IMR-90 (cell line): ENCODE measurements at regions not wholly inside any gene's neighbourhood (a gene's known extent, or its start where the extent isn't known, plus 50 kb on each side); places are given as distances from the start of the nearest gene placed in this dataset.

Source experiments
- ATAC-seq: fragments of 200-7000 bp; cut with Tn5 transposase; 2 replicates; pipeline ENCODE4 v1.9.1; 2020; ENCODE audit warnings: low read depth, mild to moderate bottlenecking, moderate library complexity
- BruUV-seq: library from RNA; stranded (reverse); fragments of 400-500 nt; replicated peaks from 2 replicates; lab custom pipeline; 2021; lab: Mats Ljungman, UMichigan
- CTCF ChIA-PET: fragments of 300-600 bp; formaldehyde crosslinking; extraction: SDS; loops from one replicate; lab custom pipeline; 2021; ENCODE audit warnings: antibody characterized with exemption; lab: Yijun Ruan, JAX
- POLR2A ChIA-PET: fragments of 300-600 bp; sonication (Branson Sonifier 250); formaldehyde crosslinking; loops from one replicate; lab custom pipeline; 2022; ENCODE audit warnings: antibody characterized with exemption; ENCODE audit not compliant: unreplicated experiment; lab: Charles Lee
- DNase-seq: peaks from one replicate; pipeline ENCODE4 v3.0.0; 2013
- H2AFZ ChIP-seq: replicated peaks from 2 replicates; pipeline ENCODE3; 2013; ENCODE audit warnings: low read length, mild to moderate bottlenecking; ENCODE audit not compliant: poor library complexity
- H2AK5ac ChIP-seq: 2 replicates; pipeline ENCODE4 v1.6.1; 2013; ENCODE audit warnings: low read depth, low read length, inconsistent platforms
- H2AK9ac ChIP-seq: replicated peaks from 2 replicates; pipeline ENCODE3; 2013; ENCODE audit warnings: mild to moderate bottlenecking, low read depth, low read length, moderate library complexity; ENCODE audit not compliant: poor library complexity
- H2BK120ac ChIP-seq: 2 replicates; pipeline ENCODE4 v1.6.1; 2013; ENCODE audit warnings: low read depth, low read length, inconsistent platforms
- H2BK15ac ChIP-seq: 3 replicates; pipeline ENCODE4 v1.6.1; 2013; ENCODE audit warnings: low read depth, low read length, inconsistent platforms
- H2BK20ac ChIP-seq: 2 replicates; pipeline ENCODE4 v1.6.1; 2013; ENCODE audit warnings: low read depth, mild to moderate bottlenecking, inconsistent platforms, low read length, moderate library complexity
- H2BK5ac ChIP-seq: 2 replicates; pipeline ENCODE4 v1.6.1; 2013; ENCODE audit warnings: mild to moderate bottlenecking, low read depth, low read length, inconsistent platforms; ENCODE audit not compliant: poor library complexity, severe bottlenecking
- H3K14ac ChIP-seq: replicated peaks from 2 replicates; pipeline ENCODE4 v1.6.1; 2013; ENCODE audit warnings: low read depth, low read length, inconsistent platforms
- H3K18ac ChIP-seq: 2 replicates; pipeline ENCODE4 v1.6.1; 2013; ENCODE audit warnings: low read depth, low read length, control low read depth
- H3K23ac ChIP-seq: 2 replicates; pipeline ENCODE4 v1.6.1; 2013; ENCODE audit warnings: low read depth, low read length, inconsistent platforms
- H3K27ac ChIP-seq: 2 replicates; pipeline ENCODE4 v1.5.1; 2013; ENCODE audit warnings: mild to moderate bottlenecking, control low read depth, low read length; ENCODE audit not compliant: insufficient read depth
- H3K27me3 ChIP-seq: 2 replicates; pipeline ENCODE4 v1.6.1; 2013; ENCODE audit warnings: low read length; ENCODE audit not compliant: control insufficient read depth, insufficient read depth
- H3K36me3 ChIP-seq: 2 replicates; pipeline ENCODE4 v1.6.1; 2013; ENCODE audit warnings: low read length, mixed read lengths; ENCODE audit not compliant: control insufficient read depth, insufficient read depth
- H3K4ac ChIP-seq: 2 replicates; pipeline ENCODE4 v1.6.1; 2013; ENCODE audit warnings: low read depth, low read length, inconsistent platforms
- H3K4me1 ChIP-seq: 2 replicates; pipeline ENCODE4 v1.6.1; 2013; ENCODE audit warnings: low read length, mixed read lengths; ENCODE audit not compliant: control insufficient read depth, insufficient read depth
- H3K4me2 ChIP-seq: 2 replicates; pipeline ENCODE4 v1.6.1; 2013; ENCODE audit warnings: low read depth, mild to moderate bottlenecking, control low read depth, low read length, moderate library complexity
- H3K4me3 ChIP-seq: 2 replicates; pipeline ENCODE4 v1.5.1; 2013; ENCODE audit warnings: low read depth, mild to moderate bottlenecking, control low read depth, low read length, moderate library complexity; ENCODE audit not compliant: insufficient read depth
- H3K56ac ChIP-seq: 2 replicates; pipeline ENCODE4 v1.6.1; 2013; ENCODE audit warnings: low read length, inconsistent platforms; ENCODE audit not compliant: insufficient read depth; ENCODE audit errors: extremely low read depth
- H3K79me1 ChIP-seq, 2 experiments: 2 replicates each; pipeline ENCODE4 v1.6.1; 2013; ENCODE audit warnings: low read length in 2 of 2, inconsistent platforms in 1 of 2, low read depth in 1 of 2
- H3K9ac ChIP-seq: 2 replicates; pipeline ENCODE4 v1.6.1; 2013; ENCODE audit warnings: low read depth, low read length, control low read depth
- H3K9me1 ChIP-seq: 2 replicates; pipeline ENCODE4 v1.6.1; 2013; ENCODE audit warnings: low read length, inconsistent platforms; ENCODE audit not compliant: insufficient read depth
- H3K9me3 ChIP-seq: 2 replicates; pipeline ENCODE4 v1.6.1; 2013; ENCODE audit warnings: low read length; ENCODE audit not compliant: control insufficient read depth, insufficient read depth
- H4K20me1 ChIP-seq: 2 replicates; pipeline ENCODE4 v1.6.1; 2013; ENCODE audit warnings: low read length, inconsistent platforms; ENCODE audit not compliant: insufficient read depth
- H4K5ac ChIP-seq: 2 replicates; pipeline ENCODE4 v1.6.1; 2013; ENCODE audit warnings: mild to moderate bottlenecking, low read depth, low read length, control low read depth
- H4K8ac ChIP-seq, 2 experiments: 2 replicates each; pipeline ENCODE4 v1.6.1; 2013; ENCODE audit warnings: low read depth in 2 of 2, low read length in 2 of 2, control low read depth in 1 of 2, inconsistent platforms in 1 of 2
- H4K91ac ChIP-seq: 2 replicates; pipeline ENCODE4 v1.6.1; 2013; ENCODE audit warnings: low read depth, low read length, inconsistent platforms; ENCODE audit not compliant: insufficient read depth
- BHLHE40 ChIP-seq: fragments of 150-350 bp; IDR thresholded peaks from 2 replicates; pipeline ENCODE4 v1.6.1; 2016; ENCODE audit warnings: mild to moderate bottlenecking, low read depth, low read length
- CEBPB ChIP-seq: IDR thresholded peaks from 2 replicates; pipeline ENCODE4 v1.6.1; 2012; ENCODE audit warnings: low read depth, low read length, improper control_type of control experiment
- CHD1 ChIP-seq: IDR thresholded peaks from 2 replicates; pipeline ENCODE4 v1.6.1; 2012; ENCODE audit warnings: low read depth, low read length, improper control_type of control experiment
- CTCF ChIP-seq: conservative IDR thresholded peaks from 2 replicates; pipeline ENCODE4 v1.5.1; 2012; ENCODE audit warnings: mild to moderate bottlenecking, low read depth, low read length, improper control_type of control experiment
- FOS ChIP-seq: fragments of 150-350 bp; IDR thresholded peaks from 2 replicates; pipeline ENCODE4 v1.6.1; 2016; ENCODE audit warnings: low read depth, low read length
- MAFK ChIP-seq: IDR thresholded peaks from 2 replicates; pipeline ENCODE4 v1.6.1; 2012; ENCODE audit warnings: low read depth, low read length, improper control_type of control experiment
- MAZ ChIP-seq: IDR thresholded peaks from 2 replicates; pipeline ENCODE4 v1.6.1; 2012; ENCODE audit warnings: low read depth, mild to moderate bottlenecking, low read length, improper control_type of control experiment, moderate library complexity, borderline replicate concordance
- MXI1 ChIP-seq: IDR thresholded peaks from 2 replicates; pipeline ENCODE4 v1.6.1; 2012; ENCODE audit warnings: low read depth, mild to moderate bottlenecking, low read length, moderate library complexity, borderline replicate concordance
- NFE2L2 ChIP-seq: fragments of 150-350 bp; IDR thresholded peaks from 2 replicates; pipeline ENCODE4 v1.6.1; 2016; ENCODE audit warnings: low read depth, mild to moderate bottlenecking, low read length
- POLR2A ChIP-seq: IDR thresholded peaks from 2 replicates; pipeline ENCODE4 v1.6.1; 2012; ENCODE audit warnings: mild to moderate bottlenecking, low read depth, low read length
- RAD21 ChIP-seq: IDR thresholded peaks from 2 replicates; pipeline ENCODE4 v1.6.1; 2012; ENCODE audit warnings: low read length, improper control_type of control experiment
- RCOR1 ChIP-seq: IDR thresholded peaks from 2 replicates; pipeline ENCODE4 v1.6.1; 2012; ENCODE audit warnings: mild to moderate bottlenecking, low read length, improper control_type of control experiment; ENCODE audit not compliant: insufficient replicate concordance
- RFX5 ChIP-seq: IDR thresholded peaks from 2 replicates; pipeline ENCODE4 v1.8.0; 2012; ENCODE audit warnings: low read depth, mild to moderate bottlenecking, low read length, moderate library complexity
- SMC3 ChIP-seq: fragments of 150-350 bp; IDR thresholded peaks from 2 replicates; pipeline ENCODE4 v1.6.1; 2016; ENCODE audit warnings: low read depth, mild to moderate bottlenecking, antibody characterized with exemption, low read length, moderate library complexity
- USF2 ChIP-seq: fragments of 150-350 bp; IDR thresholded peaks from 2 replicates; pipeline ENCODE4 v1.6.1; 2017; ENCODE audit warnings: mild to moderate bottlenecking, antibody characterized with exemption, low read length, low read depth
- WGBS, 2 experiments: methylation state at CpG; one replicate each; pipeline versions ENCODE4 v1.1.5 to v1.1.7; 2013; ENCODE audit warnings: missing lambda C conversion rate in 2 of 2; ENCODE audit not compliant: insufficient read length in 1 of 2; ENCODE audit errors: extremely low coverage in 2 of 2; 5-methylcytosine and 5-hydroxymethylcytosine counted together
- dilution Hi-C: fragments of 300-500 bp; cut with HindIII; formaldehyde crosslinking; loops from one replicate; pipeline ENCODE4 v1.14.3; 2018; ENCODE audit warnings: low sequenced_read_pairs; ENCODE audit not compliant: unreplicated experiment
- in situ Hi-C: fragments of 300-500 bp; cut with MboI; formaldehyde crosslinking; loops from 3 replicates; pipeline ENCODE4 v1.14.3; 2019; ENCODE audit warnings: low sequenced_read_pairs, inconsistent platforms, mixed read lengths
- intact Hi-C: fragments of 100-400 bp; cut with micrococcal nuclease; formaldehyde crosslinking; loops from 2 replicates; pipeline ENCODE4 v1.10.0; 2022
- TF ChIP-seq, protein P1 (sequence below): fragments of 150-350 bp; IDR thresholded peaks from 2 replicates; pipeline ENCODE4 v1.6.1; 2016; ENCODE audit warnings: low read depth, mild to moderate bottlenecking, low read length, moderate library complexity, borderline replicate concordance

DNA sequence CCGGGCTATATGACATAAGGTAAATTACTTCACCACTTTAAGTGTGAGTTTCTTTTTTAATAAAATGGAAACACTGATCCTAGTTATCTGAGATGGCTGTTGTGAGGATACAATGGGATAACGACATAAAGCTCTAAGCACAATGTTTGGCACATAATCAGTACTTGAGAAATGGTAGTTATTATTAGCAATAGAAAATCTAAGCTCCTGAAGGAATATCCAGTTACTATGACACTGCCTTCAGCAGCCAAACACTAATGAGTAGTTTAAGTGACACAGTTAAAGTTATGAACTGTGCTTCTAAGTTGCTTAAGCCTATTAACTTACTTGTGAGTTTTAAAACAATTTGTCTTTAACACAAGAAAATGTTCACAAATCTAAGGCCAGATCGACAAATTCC, 96.8 kb downstream of the ELAPOR2 start:
- H3K23ac ChIP-seq = no peak overlapping the region
- H2BK15ac ChIP-seq = no peak overlapping the region
- no peak overlapping the region for H3K14ac ChIP-seq
- H3K4me1 ChIP-seq = no peaks in the 10 kb centered on the region
- CTCF ChIA-PET = interaction anchor here (1.2 kb wide), 1 partner anchor 17 kb away, joined by 3 read pairs; no protein-coding TSS in a partner anchor
- no peaks in the 10 kb centered on the region for H3K9me3 ChIP-seq
- no peak overlapping the region for H3K9ac ChIP-seq
- H3K4me2 ChIP-seq = no peak overlapping the region
- H4K8ac ChIP-seq = no peak overlapping the region
- H2AFZ ChIP-seq = no peak overlapping the region
- H3K4me3 ChIP-seq = no peak overlapping the region
- no TSS peak for BruUV-seq
- no peak overlapping the region for H4K5ac ChIP-seq
- WGBS, 2 experiments = no CpG with 5 or more reads among the region's 3 CpGs
- no peak overlapping the region for H2AK9ac ChIP-seq
- H2BK120ac ChIP-seq = no peak overlapping the region
- intact Hi-C loops (no loop called here), dilution Hi-C loops (no loop called here), in situ Hi-C loops (no loop called here)
- no peaks in the 10 kb centered on the region for H4K20me1 ChIP-seq
- no peaks in the 10 kb centered on the region for H3K79me1 ChIP-seq
- no peak overlapping the region for H2AK5ac ChIP-seq
- TF ChIP-seq RAD21 (no peak), RFX5 (no peak), CEBPB (no peak), MXI1 (no peak), FOS (no peak), CHD1 (no peak), CTCF (no peak), MAFK (no peak), BHLHE40 (no peak), POLR2A (no peak), NFE2L2 (no peak), SMC3 (no peak), MAZ (no peak), USF2 (no peak), RCOR1 (no peak)
- TF ChIP-seq, protein P1, sequence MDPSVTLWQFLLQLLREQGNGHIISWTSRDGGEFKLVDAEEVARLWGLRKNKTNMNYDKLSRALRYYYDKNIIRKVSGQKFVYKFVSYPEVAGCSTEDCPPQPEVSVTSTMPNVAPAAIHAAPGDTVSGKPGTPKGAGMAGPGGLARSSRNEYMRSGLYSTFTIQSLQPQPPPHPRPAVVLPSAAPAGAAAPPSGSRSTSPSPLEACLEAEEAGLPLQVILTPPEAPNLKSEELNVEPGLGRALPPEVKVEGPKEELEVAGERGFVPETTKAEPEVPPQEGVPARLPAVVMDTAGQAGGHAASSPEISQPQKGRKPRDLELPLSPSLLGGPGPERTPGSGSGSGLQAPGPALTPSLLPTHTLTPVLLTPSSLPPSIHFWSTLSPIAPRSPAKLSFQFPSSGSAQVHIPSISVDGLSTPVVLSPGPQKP = no peak
- no peak overlapping the region for H2BK5ac ChIP-seq
- H3K27ac ChIP-seq = no peak overlapping the region
- no peak overlapping the region for H2BK20ac ChIP-seq
- POLR2A ChIA-PET = no interaction called here
- no peaks in the 10 kb centered on the region for H3K27me3 ChIP-seq
- no peaks in the 10 kb centered on the region for H3K36me3 ChIP-seq
- no peak overlapping the region for H4K91ac ChIP-seq
- H3K9me1 ChIP-seq = no peaks in the 10 kb centered on the region
- no peak overlapping the region for H3K4ac ChIP-seq
- H3K18ac ChIP-seq = no peak overlapping the region
- ATAC-seq (no peak), DNase-seq (no peak)
- H3K56ac ChIP-seq = no peak overlapping the region
